ENCODE measurements at regions not wholly inside any gene's neighbourhood (a gene's known extent, or its start where the extent isn't known, plus 50 kb on each side); places are given as distances from the start of the nearest gene placed in this dataset.

- Histone ChIP-seq H3K4me3 (no peak overlapping the region), H3K36me3 (ENCODE audit: control insufficient read depth, insufficient read depth, low read length) (no peaks in the 10 kb centered on the region), H3K9ac (ENCODE audit: insufficient read depth in 1 of 2, low read depth in 2 of 2, low read length in 2 of 2) (no peak overlapping the region), H3K9me1 (ENCODE audit: control insufficient read depth, insufficient read depth, low read length) (no peaks in the 10 kb centered on the region), H3K4me1 (replicated peaks in 1 of 2; ENCODE audit: control insufficient read depth in 2 of 2, insufficient read depth in 2 of 2, low read length in 2 of 2) (no peaks in the 10 kb centered on the region), H4K20me1 (replicated peaks; ENCODE audit: control insufficient read depth, insufficient read depth, low read length) (no peaks in the 10 kb centered on the region), H3K27me3 (ENCODE audit: control insufficient read depth in 2 of 2, insufficient read depth in 2 of 2, low read length in 2 of 2) (no peaks in the 10 kb centered on the region), H3K4me2 (ENCODE audit: insufficient read depth, low read length) (no peak overlapping the region), H3K9me3 (replicated peaks; ENCODE audit: control insufficient read depth, insufficient read depth, low read depth, low read length) (no peaks in the 10 kb centered on the region), H3K79me2 (ENCODE audit: control insufficient read depth, insufficient read depth, low read length) (no peaks in the 10 kb centered on the region), H2AFZ (ENCODE audit: low read depth, low read length) (no peak overlapping the region), H3K27ac (ENCODE audit: extremely low read depth, low read depth, low read length) (no peak overlapping the region)
- ChIA-PET CTCF (ENCODE audit: low intra/inter-chr PET ratio) (no interaction called here), POLR2A (no interaction called here)
- ATAC-seq, result no peak
- no peak for DNase-seq (ENCODE audit: extremely low read depth in 1 of 4, low spot score in 3 of 4)
- in situ Hi-C loops (cut with MboI), result no loop called here
- FAIRE-seq, result no peak
- no TSS peak for BruUV-seq (replicated peaks)
- intact Hi-C loops (cut with micrococcal nuclease), result no loop called here
- TF ChIP-seq BRF1 (IDR thresholded peaks at IDR 0.05; ENCODE audit: borderline replicate concordance, extremely low read depth, insufficient read length) (no peak), ATF6 (CRISPR knock-in tag; IDR thresholded peaks at IDR 0.05) (no peak), KLF6 (CRISPR knock-in tag; IDR thresholded peaks at IDR 0.05; ENCODE audit: borderline replicate concordance) (no peak), ZNF324 (CRISPR knock-in tag; IDR thresholded peaks at IDR 0.05) (no peak), KAT2B (IDR thresholded peaks at IDR 0.05; ENCODE audit: low read depth, low read length) (no peak), ZBTB26 (CRISPR knock-in tag; IDR thresholded peaks at IDR 0.05) (no peak), MCM5 (IDR thresholded peaks at IDR 0.05; ENCODE audit: low read depth) (no peak), HINFP (tag; conservative IDR thresholded peaks at IDR 0.05; ENCODE audit: low read depth) (no peak), ETS1 (conservative IDR thresholded peaks at IDR 0.05; ENCODE audit: control insufficient read depth, low read depth, low read length) (no peak), CBX8 (IDR thresholded peaks at IDR 0.05; ENCODE audit: borderline replicate concordance, extremely low read depth, low read depth, low read length, poor library complexity, severe bottlenecking) (no peak), MYNN (IDR thresholded peaks at IDR 0.05) (no peak), MYNN (CRISPR knock-in tag; IDR thresholded peaks at IDR 0.05) (no peak), IRF2 (CRISPR knock-in tag; IDR thresholded peaks at IDR 0.05) (no peak), CHD4 (IDR thresholded peaks at IDR 0.05; ENCODE audit: insufficient read depth, insufficient replicate concordance, low read depth, low read length, poor library complexity, severe bottlenecking) (no peak), MLLT1 (IDR thresholded peaks at IDR 0.05) (no peak), MCM3 (IDR thresholded peaks at IDR 0.05) (no peak), SREBF2 (CRISPR knock-in tag; IDR thresholded peaks at IDR 0.05) (no peak)
Observed at GRCh38 chr7:86190351-86190750, 453.4 kb upstream of the GRM3 start.

Measured in K562 (cell line).